Breast epithelium (tissue), 4 donors: ENCODE measurements at regions not wholly inside any gene's neighbourhood (a gene's known extent, or its start where the extent isn't known, plus 50 kb on each side); places are given as distances from the start of the nearest gene placed in this dataset.
A peak's percentile ranks its signal among the peaks of the same experiment; 100 is the strongest.

Experiments used
- DNase-seq, 2 donors: peaks; one replicate each; pipeline ENCODE4 v3.0.0-alpha.2; 2019; ENCODE audit warnings: low spot score in 2 of 2
- H3K27ac ChIP-seq, 2 donors: fragments of 200-600 bp; sonication (generic) in 1 of 2; one replicate each; pipeline ENCODE4 v1.5.1; 2016 to 2019; ENCODE audit warnings: mild to moderate bottlenecking in 1 of 2
- H3K27me3 ChIP-seq, 2 donors: fragments of 200-600 bp; sonication (generic) in 1 of 2; one replicate each; pipeline versions ENCODE4 v1.5.1 to v1.6.0; 2017 to 2019; ENCODE audit warnings: control low read depth in 1 of 2, mild to moderate bottlenecking in 1 of 2
- H3K36me3 ChIP-seq: fragments of 200-600 bp; one replicate; pipeline ENCODE4 v1.5.1; 2019
- H3K4me1 ChIP-seq, 2 donors: fragments of 200-600 bp; sonication (generic); one replicate each; pipeline ENCODE4 v1.5.1; 2016 to 2019; ENCODE audit warnings: control low read depth in 1 of 2
- H3K4me3 ChIP-seq, 3 donors: fragments of 200-600 bp; sonication (generic); 1 replicate in 2 of 3; 2 replicates in 1 of 3; pipeline ENCODE4 v1.5.1; 2016 to 2019; ENCODE audit warnings: mild to moderate bottlenecking in 3 of 3, moderate library complexity in 2 of 3
- H3K9me3 ChIP-seq, 2 donors: fragments of 200-600 bp; sonication (generic) in 1 of 2; one replicate each; pipeline ENCODE4 v1.5.1; 2016 to 2019; ENCODE audit warnings: control low read depth in 1 of 2
- CTCF ChIP-seq, 3 donors: fragments of 450-650 bp; IDR thresholded peaks; one replicate each; pipeline ENCODE4 v1.5.1; 2016 to 2017; ENCODE audit warnings: antibody characterized with exemption in 3 of 3, mild to moderate bottlenecking in 3 of 3, moderate library complexity in 3 of 3
- POLR2A ChIP-seq: fragments of 450-650 bp; IDR thresholded peaks from one replicate; pipeline ENCODE4 v1.6.1; 2016; ENCODE audit warnings: antibody characterized with exemption, mild to moderate bottlenecking, moderate library complexity
- POLR2AphosphoS5 ChIP-seq, 3 donors: sonication (generic); formaldehyde crosslinking; IDR thresholded peaks; one replicate each; pipeline ENCODE4 v1.6.1; 2017; ENCODE audit warnings: antibody characterized with exemption in 3 of 3
- intact Hi-C: fragments of 100-400 bp; cut with DNase I; formaldehyde crosslinking; loops from one replicate; pipeline ENCODE4 v1.15.1; 2023; ENCODE audit warnings: low total_unique reads

- H3K36me3 ChIP-seq: no peaks in the 10 kb centered on the region
- no peak for DNase-seq
- H3K9me3 ChIP-seq: no peaks in the 10 kb centered on the region
- peaks cover 3 to 73% of the 10 kb centered on the region in 2 donors for H3K27me3 ChIP-seq
- no peaks in the 10 kb centered on the region for H3K4me1 ChIP-seq
- TF ChIP-seq POLR2A (no peak), CTCF (IDR thresholded peaks at IDR 0.05) (no peak), POLR2AphosphoS5 (IDR thresholded peaks at IDR 0.05) (no peak)
- intact Hi-C loops: no loop called here
- no peak overlapping the region for H3K4me3 ChIP-seq
- H3K27ac ChIP-seq: no peak overlapping the region
These were observed 356.7 kb downstream of the SNAPC1 start for GRCh38 chr14:62118871-62119270.

GRCh38 chr14:62123961-62124360 lies 361.7 kb downstream of the SNAPC1 start:
- Histone ChIP-seq H3K9me3 (no peaks in the 10 kb centered on the region), H3K36me3 (no peaks in the 10 kb centered on the region), H3K27me3 (peaks cover 0 to 46% of the 10 kb centered on the region in 2 donors), H3K4me3 (no peak overlapping the region), H3K4me1 (no peaks in the 10 kb centered on the region), H3K27ac (no peak overlapping the region)
- no peak for DNase-seq
- no peak for TF ChIP-seq POLR2AphosphoS5 (IDR thresholded peaks at IDR 0.05)
- TF ChIP-seq CTCF (IDR thresholded peaks at IDR 0.05): no peak
- no peak for TF ChIP-seq POLR2A
- intact Hi-C loops: no loop called here

GRCh38 chr14:62125793-62126192 lies 363.6 kb downstream of the SNAPC1 start:
- Histone ChIP-seq H3K4me1 (no peaks in the 10 kb centered on the region), H3K27ac (no peak overlapping the region), H3K4me3 (no peak overlapping the region), H3K27me3 (peaks cover 0 to 29% of the 10 kb centered on the region in 2 donors), H3K9me3 (no peaks in the 10 kb centered on the region), H3K36me3 (no peaks in the 10 kb centered on the region)
- no peak for DNase-seq
- TF ChIP-seq CTCF (IDR thresholded peaks at IDR 0.05) (no peak), POLR2AphosphoS5 (IDR thresholded peaks at IDR 0.05) (no peak), POLR2A (no peak)
- intact Hi-C loops: no loop called here

GRCh38 chr14:62126879-62127478 lies 364.8 kb downstream of the SNAPC1 start:
- TF ChIP-seq CTCF (IDR thresholded peaks at IDR 0.05) (peak in 2 of 3 donors; percentile 34 to 73), POLR2A (no peak), POLR2AphosphoS5 (IDR thresholded peaks at IDR 0.05) (no peak)
- intact Hi-C loops: no loop called here
- DNase-seq: no peak
- Histone ChIP-seq H3K27me3 (peaks cover 0 to 20% of the 10 kb centered on the region in 2 donors), H3K4me1 (no peaks in the 10 kb centered on the region), H3K27ac (no peak overlapping the region), H3K4me3 (no peak overlapping the region), H3K36me3 (no peaks in the 10 kb centered on the region), H3K9me3 (no peaks in the 10 kb centered on the region)

GRCh38 chr14:62130441-62130840 lies 368.2 kb downstream of the SNAPC1 start:
- Histone ChIP-seq H3K9me3 (no peaks in the 10 kb centered on the region), H3K4me3 (no peak overlapping the region), H3K4me1 (no peaks in the 10 kb centered on the region), H3K36me3 (no peaks in the 10 kb centered on the region), H3K27ac (no peak overlapping the region), H3K27me3 (peaks cover 0 to 4% of the 10 kb centered on the region in 2 donors)
- no peak for DNase-seq
- no peak for TF ChIP-seq POLR2A
- TF ChIP-seq CTCF (IDR thresholded peaks at IDR 0.05): no peak
- TF ChIP-seq POLR2AphosphoS5 (IDR thresholded peaks at IDR 0.05): no peak
- intact Hi-C loops: no loop called here
